HepG2 (cell line): ENCODE measurements at regions not wholly inside any gene's neighbourhood (a gene's known extent, or its start where the extent isn't known, plus 50 kb on each side); places are given as distances from the start of the nearest gene placed in this dataset.

Experiments
- ATAC-seq: fragments of 200-7000 bp; cut with Tn5 transposase; 3 replicates; pipeline ENCODE4 v1.9.1; 2020; ENCODE audit warnings: mild to moderate bottlenecking, moderate library complexity
- BruUV-seq: library from RNA; stranded (reverse); fragments of 400-500 nt; replicated peaks from 2 replicates; lab custom pipeline; 2021; lab: Mats Ljungman, UMichigan
- CTCF ChIA-PET: fragments of 300-600 bp; formaldehyde crosslinking; extraction: SDS; loops from one replicate; lab custom pipeline; 2021; ENCODE audit warnings: low total read pairs, inconsistent platforms, low intra/inter-chr PET ratio; lab: Yijun Ruan, JAX
- POLR2A ChIA-PET: fragments of 350-600 bp; sonication (Branson Sonifier 250); formaldehyde crosslinking; loops from one replicate; lab custom pipeline; 2020; ENCODE audit warnings: antibody characterized with exemption, inconsistent platforms; lab: Yijun Ruan, JAX
- DNase-seq: peaks from one replicate; pipeline ENCODE4 v3.0.0-alpha.2; 2015; ENCODE audit warnings: low spot score
- FAIRE-seq: peaks from 3 replicates; lab custom pipeline; 2011; peaks lifted over from hg19 to GRCh38; lab: Jason Lieb, UNC
- H2AFZ ChIP-seq: one replicate; pipeline ENCODE4 v1.6.1; 2011; ENCODE audit warnings: low read length, inconsistent platforms
- H3K27ac ChIP-seq: fragments of 300-600 bp; 3 replicates; pipeline ENCODE4 v1.8.0; 2011; ENCODE audit warnings: mixed run types, mild to moderate bottlenecking, mixed read lengths, low read length, inconsistent platforms; ENCODE audit not compliant: insufficient read depth; ENCODE audit errors: extremely low read length
- H3K27me3 ChIP-seq, 2 experiments: fragments of 200-600 bp in 1 of 2; 2 replicates in 1 of 2; 3 replicates in 1 of 2; pipeline versions ENCODE4 v1.6.0 to v1.8.0; 2011; ENCODE audit warnings: low read length in 2 of 2, mild to moderate bottlenecking in 2 of 2, moderate library complexity in 2 of 2, inconsistent platforms in 1 of 2; ENCODE audit not compliant: insufficient read depth in 2 of 2, control insufficient read depth in 1 of 2
- H3K36me3 ChIP-seq, 2 experiments: fragments of 200-600 bp in 1 of 2; replicated peaks in 1 of 2; 2 replicates in 1 of 2; 3 replicates in 1 of 2; pipeline versions ENCODE4 v1.5.1 to v1.8.0; 2011; ENCODE audit warnings: low read length in 2 of 2, inconsistent platforms in 1 of 2; ENCODE audit not compliant: insufficient read depth in 2 of 2, control insufficient read depth in 1 of 2
- H3K4me1 ChIP-seq: 2 replicates; pipeline ENCODE4 v1.5.1; 2012; ENCODE audit warnings: low read length, inconsistent platforms; ENCODE audit not compliant: insufficient read depth
- H3K4me2 ChIP-seq: 2 replicates; pipeline ENCODE4 v1.6.0; 2011; ENCODE audit warnings: low read depth, low read length, inconsistent platforms
- H3K4me3 ChIP-seq, 3 experiments: fragments of 200-600 bp in 1 of 3; sonication (generic), shearing (Covaris generic) in 1 of 3; replicated peaks in 1 of 3; 2 replicates each; pipeline ENCODE4 v1.5.1; 2011 to 2016; ENCODE audit warnings: low read length in 3 of 3, inconsistent platforms in 2 of 3, low read depth in 2 of 3, mild to moderate bottlenecking in 2 of 3, control low read depth in 1 of 3, mixed read lengths in 1 of 3; ENCODE audit not compliant: insufficient read depth in 1 of 3
- H3K79me2 ChIP-seq: one replicate; pipeline ENCODE4 v1.6.1; 2011; ENCODE audit warnings: low read length, inconsistent platforms; ENCODE audit not compliant: insufficient read depth
- H3K9ac ChIP-seq: 2 replicates; pipeline ENCODE4 v1.6.0; 2011; ENCODE audit warnings: mild to moderate bottlenecking, low read depth, low read length, inconsistent platforms; ENCODE audit not compliant: insufficient read depth
- H3K9me3 ChIP-seq: 2 replicates; pipeline ENCODE4 v1.5.1; 2012; ENCODE audit warnings: mild to moderate bottlenecking, low read length
- H4K20me1 ChIP-seq: 2 replicates; pipeline ENCODE4 v1.6.0; 2011; ENCODE audit warnings: inconsistent platforms, mild to moderate bottlenecking, low read length, moderate library complexity; ENCODE audit not compliant: insufficient read depth
- HINFP ChIP-seq: sonication (generic); formaldehyde crosslinking; IDR thresholded peaks from 2 replicates; pipeline ENCODE4 v1.4.0; 2020; ENCODE audit warnings: low read depth, mild to moderate bottlenecking, missing genetic modification reagents
- ONECUT2 ChIP-seq: sonication (generic); formaldehyde crosslinking; IDR thresholded peaks from 2 replicates; pipeline ENCODE4 v1.4.0; 2020; ENCODE audit warnings: missing genetic modification reagents
- ZNF775 ChIP-seq: sonication (generic); formaldehyde crosslinking; IDR thresholded peaks from 2 replicates; pipeline ENCODE4 v1.4.0; 2020; ENCODE audit warnings: missing genetic modification reagents, mild to moderate bottlenecking, moderate library complexity, borderline replicate concordance
- WGBS: methylation state at CpG from one replicate; pipeline ENCODE4 v1.1.6; 2017; ENCODE audit warnings: low lambda C conversion rate; 5-methylcytosine and 5-hydroxymethylcytosine counted together
- in situ Hi-C: cut with HindIII; loops from 2 replicates; pipeline ENCODE4 v1.10.0; 2017; ENCODE audit warnings: low pct_unique_long_range_greater_than_20kb; ENCODE audit not compliant: extremely low pct_ligation_motif_present
- intact Hi-C: fragments of 100-400 bp; cut with micrococcal nuclease; formaldehyde crosslinking; loops from one replicate; pipeline ENCODE4 v1.10.0; 2022; ENCODE audit not compliant: unreplicated experiment
- TF ChIP-seq, protein P1 (sequence below): sonication (generic); formaldehyde crosslinking; IDR thresholded peaks from 2 replicates; pipeline ENCODE4 v1.9.0; 2021; ENCODE audit warnings: missing genetic modification reagents, borderline replicate concordance

DNA sequence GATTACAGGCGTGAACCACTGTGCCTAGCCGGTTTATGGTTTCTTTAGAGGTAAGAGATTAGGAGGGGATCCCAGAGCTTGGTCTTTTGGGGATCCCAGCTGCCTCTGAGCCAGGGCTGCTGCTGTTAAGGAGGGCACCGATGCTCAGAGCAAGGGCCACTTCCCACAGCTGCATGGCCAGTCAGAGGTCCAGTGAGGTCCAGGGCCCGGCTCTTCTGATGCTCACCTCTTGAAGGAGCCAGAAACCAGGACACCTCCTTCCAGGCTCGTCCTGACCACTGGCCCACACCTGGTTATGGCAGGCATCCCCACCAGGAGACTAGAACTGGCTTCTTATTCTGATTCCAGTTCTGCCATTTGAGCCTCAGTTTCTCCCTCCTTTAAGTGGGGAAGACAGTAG is 149.0 kb downstream of the TEX29 start:
- Histone ChIP-seq H3K4me3 (no peak overlapping the region), H4K20me1 (no peaks in the 10 kb centered on the region), H3K9me3 (no peaks in the 10 kb centered on the region), H3K36me3 (no peaks in the 10 kb centered on the region)
- CTCF ChIA-PET: no interaction called here
- no peak for DNase-seq
- ATAC-seq: no peak
- WGBS: 0% methylated on average over 2 of the region's 5 CpGs
- TF ChIP-seq, protein P1, sequence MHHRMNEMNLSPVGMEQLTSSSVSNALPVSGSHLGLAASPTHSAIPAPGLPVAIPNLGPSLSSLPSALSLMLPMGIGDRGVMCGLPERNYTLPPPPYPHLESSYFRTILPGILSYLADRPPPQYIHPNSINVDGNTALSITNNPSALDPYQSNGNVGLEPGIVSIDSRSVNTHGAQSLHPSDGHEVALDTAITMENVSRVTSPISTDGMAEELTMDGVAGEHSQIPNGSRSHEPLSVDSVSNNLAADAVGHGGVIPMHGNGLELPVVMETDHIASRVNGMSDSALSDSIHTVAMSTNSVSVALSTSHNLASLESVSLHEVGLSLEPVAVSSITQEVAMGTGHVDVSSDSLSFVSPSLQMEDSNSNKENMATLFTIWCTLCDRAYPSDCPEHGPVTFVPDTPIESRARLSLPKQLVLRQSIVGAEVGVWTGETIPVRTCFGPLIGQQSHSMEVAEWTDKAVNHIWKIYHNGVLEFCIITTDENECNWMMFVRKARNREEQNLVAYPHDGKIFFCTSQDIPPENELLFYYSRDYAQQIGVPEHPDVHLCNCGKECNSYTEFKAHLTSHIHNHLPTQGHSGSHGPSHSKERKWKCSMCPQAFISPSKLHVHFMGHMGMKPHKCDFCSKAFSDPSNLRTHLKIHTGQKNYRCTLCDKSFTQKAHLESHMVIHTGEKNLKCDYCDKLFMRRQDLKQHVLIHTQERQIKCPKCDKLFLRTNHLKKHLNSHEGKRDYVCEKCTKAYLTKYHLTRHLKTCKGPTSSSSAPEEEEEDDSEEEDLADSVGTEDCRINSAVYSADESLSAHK (CRISPR knock-in tag): no peak
- no peak for TF ChIP-seq ONECUT2 (CRISPR knock-in tag)
- TF ChIP-seq ZNF775 (CRISPR knock-in tag): no peak
- no peak for TF ChIP-seq HINFP
- TF ChIP-seq, all 625 proteins: peak for 0
- Histone ChIP-seq H3K27ac (no peak overlapping the region), H3K4me1 (no peaks in the 10 kb centered on the region), H3K4me2 (no peak overlapping the region), H3K27me3 (peaks cover 8 to 30% of the 10 kb centered on the region in 2 experiments; a peak in 4 of 5 replicates), H3K9ac (no peak overlapping the region), H3K79me2 (no peaks in the 10 kb centered on the region), H2AFZ (no peak overlapping the region)
- POLR2A ChIA-PET: no interaction called here
- intact Hi-C loops (no loop called here), in situ Hi-C loops (no loop called here)
- no TSS peak for BruUV-seq
- no peak for FAIRE-seq
